ENCODE measurements at regions not wholly inside any gene's neighbourhood (a gene's known extent, or its start where the extent isn't known, plus 50 kb on each side); places are given as distances from the start of the nearest gene placed in this dataset.

DNA sequence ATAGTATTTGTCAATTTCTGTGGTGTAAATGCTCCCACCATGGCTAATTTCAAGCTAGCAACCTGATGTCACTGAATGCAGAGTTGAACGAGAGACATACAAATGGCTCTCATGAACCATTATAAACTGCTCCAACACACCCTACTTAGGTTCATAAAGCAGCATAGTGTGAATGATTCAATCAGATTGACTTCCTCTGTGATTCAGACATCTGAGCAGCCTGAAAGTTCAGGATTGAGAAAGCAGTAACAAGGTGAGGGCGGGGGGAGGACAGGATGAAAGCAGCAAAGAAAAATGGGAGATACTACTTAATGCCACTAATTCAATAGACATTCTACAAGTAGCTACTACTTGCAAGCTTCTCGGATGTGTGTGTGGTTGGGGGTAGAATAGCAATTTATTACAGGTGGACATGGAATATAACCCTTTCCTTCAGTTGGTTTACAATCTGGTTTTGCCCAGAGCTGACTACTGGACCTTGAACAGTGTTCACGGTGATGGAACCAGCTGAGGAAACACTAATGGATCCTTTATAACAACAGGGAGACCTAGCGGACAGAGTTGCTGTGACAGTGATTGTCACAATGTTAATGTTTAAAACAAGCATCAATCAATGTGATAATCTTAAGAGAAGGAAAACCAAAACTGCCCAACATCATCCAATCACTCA, 52.5 kb upstream of the PELI2 start:
- no peaks in the 10 kb centered on the region for H3K27me3 ChIP-seq
- no peak for TF ChIP-seq EP300 (IDR thresholded peaks at IDR 0.05)
- DNase-seq, result no peak
- H3K4me3 ChIP-seq, result no peak overlapping the region
- no peaks in the 10 kb centered on the region for H3K36me3 ChIP-seq
- no peaks in the 10 kb centered on the region for H3K9me3 ChIP-seq
- no peak overlapping the region for H3K27ac ChIP-seq
- 88 to 92% (median 91%) methylated on average over 5 of the region's 5 CpGs for WGBS, 3 donors
- H3K4me1 ChIP-seq (ENCODE audit: insufficient read depth), result no peaks in the 10 kb centered on the region
- intact Hi-C loops (cut with DNase I), result no loop called here

All from ovary (tissue), 7 donors.